ENCODE measurements at regions not wholly inside any gene's neighbourhood (a gene's known extent, or its start where the extent isn't known, plus 50 kb on each side); places are given as distances from the start of the nearest gene placed in this dataset.

DNA sequence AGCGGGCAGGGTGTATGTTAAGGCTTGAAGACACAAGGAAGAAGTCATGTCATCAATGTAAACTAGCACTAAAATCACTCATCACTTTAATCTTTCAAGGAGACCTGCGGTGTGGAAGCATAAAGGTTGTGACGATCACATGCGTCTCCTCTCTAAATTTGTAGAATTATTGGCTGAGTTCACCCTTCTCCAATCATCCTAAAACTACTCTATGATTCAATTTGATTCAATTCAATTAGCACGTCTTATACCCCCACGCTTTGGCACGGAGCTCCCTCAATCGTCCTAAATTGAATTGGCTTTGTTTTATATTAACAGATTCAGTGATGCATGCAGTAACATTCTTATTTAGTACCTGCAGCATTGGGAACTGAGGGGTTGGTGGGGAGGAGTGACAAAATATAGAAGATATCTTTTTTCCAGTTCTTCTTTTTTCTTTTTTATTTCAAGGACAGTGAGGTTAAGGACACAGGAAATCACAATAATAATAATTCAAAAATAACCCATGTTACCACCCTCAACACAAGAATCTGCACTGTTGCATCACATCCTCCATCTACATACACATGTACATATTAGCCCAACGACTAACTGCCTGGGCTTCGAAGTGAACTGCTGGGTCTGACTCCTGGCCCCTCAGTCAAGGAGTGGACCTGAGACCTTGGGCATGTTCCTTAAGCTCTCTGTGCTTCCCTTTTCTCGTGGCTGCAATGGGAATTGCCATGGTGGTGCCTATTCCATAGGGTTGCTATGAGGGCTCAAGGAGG is 86.5 kb downstream of the LSM5 start:
- Histone ChIP-seq H2AFZ (ENCODE audit: control insufficient read depth, low read length) (no peak overlapping the region), H3K4me1 (ENCODE audit: control insufficient read depth, extremely low read depth, insufficient read depth, low read length) (no peaks in the 10 kb centered on the region), H3K27me3 (ENCODE audit: control insufficient read depth, extremely low read depth, insufficient read depth, low read length) (no peaks in the 10 kb centered on the region), H3K9ac (ENCODE audit: control insufficient read depth, extremely low read depth, insufficient read depth, low read length) (no peak overlapping the region), H3K9me1 (ENCODE audit: control insufficient read depth, extremely low read depth, insufficient read depth, low read length) (no peaks in the 10 kb centered on the region), H3K36me3 (ENCODE audit: control insufficient read depth in 2 of 2, extremely low read depth in 1 of 2, insufficient read depth in 2 of 2, low read length in 2 of 2) (no peaks in the 10 kb centered on the region), H3K27ac (ENCODE audit: control insufficient read depth, insufficient read depth, low read length) (no peak overlapping the region), H4K20me1 (ENCODE audit: control insufficient read depth, extremely low read depth, insufficient read depth, low read length) (no peaks in the 10 kb centered on the region), H3K9me3 (ENCODE audit: control insufficient read depth, low read depth, low read length) (no peaks in the 10 kb centered on the region), H3K4me2 (ENCODE audit: control insufficient read depth, extremely low read depth, insufficient read depth, low read depth, low read length) (no peak overlapping the region), H3K4me3 (ENCODE audit: control insufficient read depth in 2 of 3, extremely low read depth in 1 of 3, insufficient read depth in 2 of 3, low read depth in 1 of 3, low read length in 3 of 3) (no peak overlapping the region), H3K79me2 (ENCODE audit: control insufficient read depth, insufficient read depth, low read length) (no peaks in the 10 kb centered on the region)
- TF ChIP-seq CTCF (optimal IDR thresholded peaks at IDR 0.05 in 1 of 3, IDR thresholded peaks at IDR 0.05 in 1 of 3, conservative IDR thresholded peaks at IDR 0.05 in 1 of 3; ENCODE audit: extremely low read depth in 1 of 3, insufficient read depth in 2 of 3, low read length in 3 of 3) (no peak), EZH2 (IDR thresholded peaks at IDR 0.05; ENCODE audit: low read length) (no peak)
- dilution Hi-C loops (cut with MboI; ENCODE audit: extremely low pct_ligation_motif_present, low sequenced_read_pairs), result no loop called here
- DNase-seq (ENCODE audit: low read depth, low spot score), result no peak
- FAIRE-seq, result no peak

- Histone ChIP-seq H3K36me3 (ENCODE audit: control insufficient read depth in 2 of 2, extremely low read depth in 1 of 2, insufficient read depth in 2 of 2, low read length in 2 of 2) (no peaks in the 10 kb centered on the region), H3K27me3 (ENCODE audit: control insufficient read depth, extremely low read depth, insufficient read depth, low read length) (no peaks in the 10 kb centered on the region), H3K27ac (ENCODE audit: control insufficient read depth, insufficient read depth, low read length) (no peak overlapping the region), H4K20me1 (ENCODE audit: control insufficient read depth, extremely low read depth, insufficient read depth, low read length) (no peaks in the 10 kb centered on the region), H3K9me1 (ENCODE audit: control insufficient read depth, extremely low read depth, insufficient read depth, low read length) (no peaks in the 10 kb centered on the region), H3K4me2 (ENCODE audit: control insufficient read depth, extremely low read depth, insufficient read depth, low read depth, low read length) (no peak overlapping the region), H3K9ac (ENCODE audit: control insufficient read depth, extremely low read depth, insufficient read depth, low read length) (no peak overlapping the region), H3K4me3 (ENCODE audit: control insufficient read depth in 2 of 3, extremely low read depth in 1 of 3, insufficient read depth in 2 of 3, low read depth in 1 of 3, low read length in 3 of 3) (no peak overlapping the region), H3K4me1 (ENCODE audit: control insufficient read depth, extremely low read depth, insufficient read depth, low read length) (no peaks in the 10 kb centered on the region), H3K9me3 (ENCODE audit: control insufficient read depth, low read depth, low read length) (no peaks in the 10 kb centered on the region), H3K79me2 (ENCODE audit: control insufficient read depth, insufficient read depth, low read length) (no peaks in the 10 kb centered on the region), H2AFZ (ENCODE audit: control insufficient read depth, low read length) (no peak overlapping the region)
- no peak for DNase-seq (ENCODE audit: low read depth, low spot score)
- FAIRE-seq, result no peak
- dilution Hi-C loops (cut with MboI; ENCODE audit: extremely low pct_ligation_motif_present, low sequenced_read_pairs), result no loop called here
- no peak for TF ChIP-seq CTCF (optimal IDR thresholded peaks at IDR 0.05 in 1 of 3, IDR thresholded peaks at IDR 0.05 in 1 of 3, conservative IDR thresholded peaks at IDR 0.05 in 1 of 3; ENCODE audit: extremely low read depth in 1 of 3, insufficient read depth in 2 of 3, low read length in 3 of 3)
- TF ChIP-seq EZH2 (IDR thresholded peaks at IDR 0.05; ENCODE audit: low read length), result no peak
Observed at GRCh38 chr7:32400676-32401075, 89.5 kb downstream of the LSM5 start.
